ENCODE measurements at regions not wholly inside any gene's neighbourhood (a gene's known extent, or its start where the extent isn't known, plus 50 kb on each side); places are given as distances from the start of the nearest gene placed in this dataset.

- no peak for DNase-seq (ENCODE audit: low spot score, unreplicated experiment)
- no peaks in the 10 kb centered on the region for H3K9me3 Mint-ChIP-seq (ENCODE audit: low read depth)
These were observed 299.7 kb downstream of the C16orf95 start for GRCh38 chr16:87017371-87018012.

DNA sequence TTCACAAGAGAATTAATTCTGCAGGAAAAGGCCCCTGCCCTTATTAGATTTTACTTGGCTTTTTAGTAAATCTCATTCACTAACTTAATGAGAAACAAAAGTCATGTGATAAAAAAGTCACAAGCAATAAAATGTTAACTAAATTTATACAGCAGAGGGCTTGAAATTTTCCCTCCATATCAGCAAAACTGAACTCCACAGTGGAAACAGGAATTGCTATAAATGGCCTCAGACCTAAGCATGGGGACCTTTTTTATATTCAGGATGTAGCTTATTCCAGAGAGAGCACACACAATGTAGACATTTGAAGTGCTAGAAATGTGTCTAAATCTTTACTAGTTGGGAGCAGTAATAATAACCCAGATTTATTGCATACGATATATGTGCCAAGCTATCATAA lies 291.5 kb downstream of the C16orf95 start:
- no peaks in the 10 kb centered on the region for H3K9me3 Mint-ChIP-seq (ENCODE audit: low read depth)
- TF ChIP-seq CTCF (IDR thresholded peaks at IDR 0.05; ENCODE audit: unreplicated experiment): no peak
- no peaks in the 10 kb centered on the region for H3K4me1 Mint-ChIP-seq (ENCODE audit: low read depth)
- peaks cover 19% of the 10 kb centered on the region for H3K27me3 Mint-ChIP-seq
- no peak for DNase-seq (ENCODE audit: low spot score, unreplicated experiment)
- H3K36me3 Mint-ChIP-seq (ENCODE audit: insufficient read depth): no peaks in the 10 kb centered on the region
- no peak overlapping the region for H3K4me3 Mint-ChIP-seq (ENCODE audit: low read depth)
- H3K27ac Mint-ChIP-seq: no peak overlapping the region

More at GRCh38 chr16:87017371-87018012, 299.7 kb downstream of the C16orf95 start:
- no peak overlapping the region for H3K27ac Mint-ChIP-seq
- no peak overlapping the region for H3K4me3 Mint-ChIP-seq (ENCODE audit: low read depth)
- no peaks in the 10 kb centered on the region for H3K36me3 Mint-ChIP-seq (ENCODE audit: insufficient read depth)
- peaks cover 21% of the 10 kb centered on the region for H3K27me3 Mint-ChIP-seq
- H3K4me1 Mint-ChIP-seq (ENCODE audit: low read depth): no peaks in the 10 kb centered on the region
- TF ChIP-seq CTCF (IDR thresholded peaks at IDR 0.05; ENCODE audit: unreplicated experiment): peak; percentile 20

DNA sequence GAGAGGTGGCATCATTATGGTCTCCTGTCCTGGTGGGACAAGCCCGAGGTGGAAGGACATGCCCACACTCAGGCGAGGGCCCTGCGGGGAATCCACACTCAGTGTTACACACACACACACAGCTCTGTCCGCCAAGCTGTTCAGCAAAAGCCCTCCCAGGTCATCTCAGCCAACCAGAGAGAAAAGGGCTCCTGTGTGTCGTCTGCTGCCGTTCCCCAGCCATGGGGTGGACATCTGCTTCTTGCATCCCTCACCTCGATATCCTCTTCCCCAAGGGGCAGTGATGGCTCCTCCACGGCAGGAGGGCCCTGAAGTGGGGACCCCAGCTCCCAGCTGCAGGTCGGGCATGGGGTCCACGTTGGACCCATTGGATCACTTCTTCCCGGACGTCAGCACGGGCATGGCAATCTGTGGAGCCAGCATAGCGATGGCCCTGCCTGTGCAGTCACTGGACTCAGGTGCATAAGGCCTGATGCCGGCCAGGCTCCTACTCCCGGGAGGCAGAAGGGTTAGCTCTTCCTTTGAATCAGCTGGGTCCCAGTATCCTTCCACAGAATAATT lies 290.1 kb downstream of the C16orf95 start:
- H3K4me1 Mint-ChIP-seq (ENCODE audit: low read depth): no peaks in the 10 kb centered on the region
- H3K36me3 Mint-ChIP-seq (ENCODE audit: insufficient read depth): no peaks in the 10 kb centered on the region
- no peaks in the 10 kb centered on the region for H3K9me3 Mint-ChIP-seq (ENCODE audit: low read depth)
- peaks cover 10% of the 10 kb centered on the region for H3K27me3 Mint-ChIP-seq
- TF ChIP-seq CTCF (IDR thresholded peaks at IDR 0.05; ENCODE audit: unreplicated experiment): no peak
- no peak overlapping the region for H3K27ac Mint-ChIP-seq
- no peak for DNase-seq (ENCODE audit: low spot score, unreplicated experiment)
- no peak overlapping the region for H3K4me3 Mint-ChIP-seq (ENCODE audit: low read depth)

GRCh38 chr16:87028481-87029320 lies 288.5 kb downstream of the C16orf95 start:
- H3K9me3 Mint-ChIP-seq (ENCODE audit: low read depth): no peaks in the 10 kb centered on the region
- DNase-seq (ENCODE audit: low spot score, unreplicated experiment): no peak
- H3K27ac Mint-ChIP-seq: no peak overlapping the region
- TF ChIP-seq CTCF (IDR thresholded peaks at IDR 0.05; ENCODE audit: unreplicated experiment): no peak
- no peaks in the 10 kb centered on the region for H3K36me3 Mint-ChIP-seq (ENCODE audit: insufficient read depth)
- no peaks in the 10 kb centered on the region for H3K4me1 Mint-ChIP-seq (ENCODE audit: low read depth)
- peaks cover 10% of the 10 kb centered on the region for H3K27me3 Mint-ChIP-seq
- no peak overlapping the region for H3K4me3 Mint-ChIP-seq (ENCODE audit: low read depth)

GRCh38 chr16:87032554-87032953 lies 284.6 kb downstream of the C16orf95 start:
- Mint-ChIP-seq H3K27ac (no peak overlapping the region), H3K4me3 (ENCODE audit: low read depth) (no peak overlapping the region), H3K27me3 (peaks cover 11% of the 10 kb centered on the region), H3K9me3 (ENCODE audit: low read depth) (no peaks in the 10 kb centered on the region), H3K36me3 (ENCODE audit: insufficient read depth) (no peaks in the 10 kb centered on the region), H3K4me1 (ENCODE audit: low read depth) (peaks cover 3% of the 10 kb centered on the region)
- TF ChIP-seq CTCF (IDR thresholded peaks at IDR 0.05; ENCODE audit: unreplicated experiment): no peak
- no peak for DNase-seq (ENCODE audit: low spot score, unreplicated experiment)
